Transverse colon (tissue), 4 donors: ENCODE measurements at regions not wholly inside any gene's neighbourhood (a gene's known extent, or its start where the extent isn't known, plus 50 kb on each side); places are given as distances from the start of the nearest gene placed in this dataset.

Experiments
- DNase-seq: peaks from one replicate; pipeline ENCODE4 v3.0.0-alpha.2; 2019
- H3K27ac ChIP-seq, 4 donors: fragments of 200-600 bp; sonication (generic); 2 replicates each; pipeline ENCODE4 v1.5.1; 2016 to 2018; ENCODE audit warnings: inconsistent platforms in 4 of 4
- H3K27me3 ChIP-seq: fragments of 200-600 bp; sonication (generic); 2 replicates; pipeline ENCODE4 v1.5.1; 2017; ENCODE audit warnings: inconsistent platforms
- H3K36me3 ChIP-seq, 4 donors: fragments of 200-600 bp; sonication (generic); 2 replicates each; pipeline ENCODE4 v1.5.1; 2017 to 2019; ENCODE audit warnings: inconsistent platforms in 4 of 4
- H3K4me1 ChIP-seq, 4 donors: fragments of 200-600 bp; sonication (generic); 2 replicates each; pipeline ENCODE4 v1.5.1; 2017 to 2020; ENCODE audit warnings: inconsistent platforms in 4 of 4
- H3K4me3 ChIP-seq, 4 donors: fragments of 200-600 bp; sonication (generic); 1 replicate in 1 of 4; 2 replicates in 3 of 4; pipeline versions ENCODE4 v1.5.1 to v1.6.1; 2017 to 2019; ENCODE audit warnings: inconsistent platforms in 4 of 4
- H3K9me3 ChIP-seq, 2 donors: fragments of 200-600 bp; sonication (generic); 2 replicates each; pipeline ENCODE4 v1.5.1; 2017 to 2019; ENCODE audit warnings: inconsistent platforms in 2 of 2
- EP300 ChIP-seq: sonication (generic); formaldehyde crosslinking; IDR thresholded peaks from one replicate; pipeline ENCODE4 v1.6.1; 2017; ENCODE audit warnings: antibody characterized with exemption, low read depth
- POLR2A ChIP-seq: fragments of 450-650 bp; IDR thresholded peaks from one replicate; pipeline ENCODE4 v1.6.1; 2016; ENCODE audit warnings: antibody characterized with exemption, mild to moderate bottlenecking, moderate library complexity
- POLR2AphosphoS5 ChIP-seq, 3 donors: sonication (generic); formaldehyde crosslinking; IDR thresholded peaks; one replicate each; pipeline ENCODE4 v1.6.1; 2016; ENCODE audit warnings: antibody characterized with exemption in 3 of 3
- WGBS, 2 donors: methylation state at CpG; one replicate each; pipeline ENCODE4 v1.1.5; 2018; ENCODE audit warnings: low coverage in 1 of 2; 5-methylcytosine and 5-hydroxymethylcytosine counted together
- in situ Hi-C, 4 donors: fragments of 200-750 bp; cut with MboI; loops; one replicate each; pipeline versions ENCODE4 v1.15.0 to v1.15.1; 2017; ENCODE audit warnings: low sequenced_read_pairs in 3 of 4, low pct_ligation_motif_present in 1 of 4, low pct_unique_long_range_greater_than_20kb in 1 of 4
- intact Hi-C: fragments of 100-400 bp; cut with DNase I; formaldehyde crosslinking; loops from one replicate; pipeline ENCODE4 v1.15.1; 2023; ENCODE audit warnings: low total_unique reads
- TF ChIP-seq, protein P1 (sequence below), 5 experiments: fragments of 200-600 bp in 3 of 5; fragments of 450-650 bp in 2 of 5; sonication (generic) in 3 of 5; IDR thresholded peaks; 1 replicate in 2 of 5; 2 replicates in 3 of 5; pipeline ENCODE4 v1.5.1; 2016 to 2017; ENCODE audit warnings: antibody characterized with exemption in 5 of 5, inconsistent platforms in 3 of 5, mild to moderate bottlenecking in 2 of 5, moderate library complexity in 1 of 5

DNA sequence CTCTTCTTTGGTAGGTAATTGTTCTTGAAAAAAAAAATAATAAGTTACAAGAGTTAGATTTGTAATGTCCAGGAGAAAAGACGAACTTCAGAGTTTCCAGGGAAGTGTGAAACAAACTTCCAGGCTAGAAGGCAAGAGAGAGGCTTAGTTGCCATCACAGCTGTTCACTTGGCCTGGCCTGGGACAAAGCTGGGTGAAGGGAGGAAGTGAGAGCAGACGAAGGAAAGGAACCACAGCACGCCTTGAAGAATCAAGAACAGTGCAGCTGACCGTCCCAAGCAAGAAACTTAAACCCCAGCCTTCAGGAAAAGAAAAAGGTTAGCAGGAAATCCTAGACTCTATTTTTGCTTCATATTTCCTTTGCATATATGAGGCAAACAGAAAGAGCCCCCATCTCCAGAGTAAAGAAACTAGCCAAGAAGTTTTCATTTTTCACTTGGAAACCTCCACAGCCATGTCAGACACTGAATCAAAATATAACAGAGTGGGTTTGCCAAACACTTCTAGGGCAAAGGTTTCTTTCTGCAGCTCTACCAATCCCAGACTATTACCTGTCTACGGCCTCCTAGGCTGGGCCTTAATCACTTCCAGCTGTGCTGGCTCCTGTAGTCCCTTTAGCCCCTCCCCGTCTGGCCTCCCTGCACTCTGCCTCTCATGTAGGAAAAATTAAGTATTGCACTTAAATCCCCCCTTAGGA, 209.6 kb downstream of the SPATA18 start:
- Histone ChIP-seq H3K36me3 (no peaks in the 10 kb centered on the region), H3K9me3 (no peaks in the 10 kb centered on the region), H3K4me1 (peaks cover 0 to 7% (median 0%) of the 10 kb centered on the region in 4 donors), H3K4me3 (no peak overlapping the region), H3K27me3 (no peaks in the 10 kb centered on the region), H3K27ac (no peak overlapping the region)
- intact Hi-C loops (no loop called here), in situ Hi-C loops (no loop called here)
- TF ChIP-seq EP300 (no peak), POLR2A (no peak), POLR2AphosphoS5 (IDR thresholded peaks at IDR 0.05) (no peak)
- TF ChIP-seq, protein P1, sequence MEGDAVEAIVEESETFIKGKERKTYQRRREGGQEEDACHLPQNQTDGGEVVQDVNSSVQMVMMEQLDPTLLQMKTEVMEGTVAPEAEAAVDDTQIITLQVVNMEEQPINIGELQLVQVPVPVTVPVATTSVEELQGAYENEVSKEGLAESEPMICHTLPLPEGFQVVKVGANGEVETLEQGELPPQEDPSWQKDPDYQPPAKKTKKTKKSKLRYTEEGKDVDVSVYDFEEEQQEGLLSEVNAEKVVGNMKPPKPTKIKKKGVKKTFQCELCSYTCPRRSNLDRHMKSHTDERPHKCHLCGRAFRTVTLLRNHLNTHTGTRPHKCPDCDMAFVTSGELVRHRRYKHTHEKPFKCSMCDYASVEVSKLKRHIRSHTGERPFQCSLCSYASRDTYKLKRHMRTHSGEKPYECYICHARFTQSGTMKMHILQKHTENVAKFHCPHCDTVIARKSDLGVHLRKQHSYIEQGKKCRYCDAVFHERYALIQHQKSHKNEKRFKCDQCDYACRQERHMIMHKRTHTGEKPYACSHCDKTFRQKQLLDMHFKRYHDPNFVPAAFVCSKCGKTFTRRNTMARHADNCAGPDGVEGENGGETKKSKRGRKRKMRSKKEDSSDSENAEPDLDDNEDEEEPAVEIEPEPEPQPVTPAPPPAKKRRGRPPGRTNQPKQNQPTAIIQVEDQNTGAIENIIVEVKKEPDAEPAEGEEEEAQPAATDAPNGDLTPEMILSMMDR (IDR thresholded peaks at IDR 0.05), result no peak
- 48 to 57% methylated on average over 5 to 6 of the region's 6 CpGs for WGBS, 2 donors
- no peak for DNase-seq

GRCh38 chr4:52263607-52264006, 212.5 kb downstream of the SPATA18 start:
- Histone ChIP-seq H3K4me1 (peaks cover 0 to 7% (median 0%) of the 10 kb centered on the region in 4 donors), H3K27ac (no peak overlapping the region), H3K27me3 (no peaks in the 10 kb centered on the region), H3K9me3 (no peaks in the 10 kb centered on the region), H3K36me3 (no peaks in the 10 kb centered on the region), H3K4me3 (no peak overlapping the region)
- no peak for DNase-seq
- TF ChIP-seq POLR2AphosphoS5 (IDR thresholded peaks at IDR 0.05) (no peak), POLR2A (no peak), EP300 (no peak)
- TF ChIP-seq, protein P1 (IDR thresholded peaks at IDR 0.05), result no peak
- intact Hi-C loops (no loop called here), in situ Hi-C loops (no loop called here)

DNA sequence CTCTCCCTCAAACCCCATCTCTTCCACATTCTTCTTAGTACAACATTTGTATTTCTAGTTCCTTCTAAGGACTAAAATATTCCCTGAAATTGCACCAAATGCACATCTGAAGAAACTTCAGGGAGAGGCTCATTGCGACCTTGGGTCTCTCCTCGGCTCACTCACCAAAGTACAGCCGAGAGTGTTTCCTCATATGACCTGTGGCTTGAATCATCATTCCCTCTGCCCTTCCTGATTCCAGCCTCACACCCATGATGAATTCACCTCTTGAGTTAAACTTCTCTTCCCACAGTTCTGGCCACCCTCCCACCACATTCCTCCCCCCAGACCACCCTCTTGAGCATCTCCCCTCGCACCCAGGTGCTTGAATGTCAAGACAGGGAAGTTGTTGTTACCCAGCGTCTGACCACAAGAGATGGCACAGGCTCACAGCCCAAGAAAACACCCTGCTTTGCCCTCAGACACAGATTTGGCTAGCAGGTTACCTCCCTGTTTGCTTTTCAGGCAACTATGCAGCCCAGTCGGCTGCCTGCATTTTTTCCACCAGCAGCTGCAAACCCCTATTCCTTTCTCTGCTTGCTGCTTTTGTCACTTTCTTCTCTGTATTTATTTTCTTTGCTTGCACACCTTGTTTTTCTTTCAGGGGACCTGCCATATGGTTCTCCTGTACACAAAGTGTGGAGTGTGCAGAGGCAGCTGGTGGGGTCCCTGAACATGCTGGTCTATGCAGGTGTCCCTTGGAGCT, 214.8 kb downstream of the SPATA18 start:
- in situ Hi-C loops, result no loop called here

DNA sequence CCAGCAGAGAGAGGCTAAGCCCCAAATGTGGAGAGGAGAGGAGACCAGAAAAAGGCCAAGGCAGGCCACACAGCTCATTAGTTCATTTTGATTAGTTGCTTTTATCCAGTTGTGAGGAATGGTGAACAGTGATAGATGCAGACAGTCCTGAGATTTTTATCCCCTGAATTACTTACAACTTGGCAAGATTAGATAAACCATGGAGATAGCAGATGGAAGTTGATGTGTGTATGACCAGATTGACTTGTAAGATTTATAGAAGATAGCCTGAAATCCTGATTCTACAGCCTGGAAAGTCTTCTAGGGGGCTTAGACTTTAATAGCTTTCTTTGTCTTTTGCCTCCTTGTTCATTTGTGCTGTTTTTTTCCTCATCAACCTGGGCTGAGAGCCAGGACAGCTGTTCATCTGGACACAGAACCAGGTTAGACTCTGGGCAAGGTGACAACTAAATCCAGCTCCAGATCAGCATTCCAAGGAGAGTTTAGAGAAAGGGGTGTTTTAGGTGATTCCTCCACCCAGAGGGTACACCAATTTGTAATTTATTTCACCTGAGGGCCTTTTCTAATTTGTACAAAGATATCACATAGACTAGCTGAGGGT, 215.5 kb downstream of the SPATA18 start:
- in situ Hi-C loops, result no loop called here
- TF ChIP-seq POLR2A (no peak), POLR2AphosphoS5 (IDR thresholded peaks at IDR 0.05) (no peak), EP300 (no peak)
- TF ChIP-seq, protein P1 (IDR thresholded peaks at IDR 0.05), result no peak
- no peak for DNase-seq
- H3K9me3 ChIP-seq, result no peaks in the 10 kb centered on the region
- H3K4me1 ChIP-seq, result no peaks in the 10 kb centered on the region
- H3K4me3 ChIP-seq, result no peak overlapping the region
- no peaks in the 10 kb centered on the region for H3K36me3 ChIP-seq
- H3K27ac ChIP-seq, result no peak overlapping the region
- H3K27me3 ChIP-seq, result no peaks in the 10 kb centered on the region
- intact Hi-C loops, result no loop called here

More for the DNA sequence above, 214.8 kb downstream of the SPATA18 start:
- no peaks in the 10 kb centered on the region for H3K9me3 ChIP-seq
- no peak for DNase-seq
- no peak overlapping the region for H3K4me3 ChIP-seq
- H3K4me1 ChIP-seq, result peaks cover 0 to 2% (median 0%) of the 10 kb centered on the region in 4 donors
- H3K36me3 ChIP-seq, result no peaks in the 10 kb centered on the region
- intact Hi-C loops, result no loop called here
- H3K27me3 ChIP-seq, result no peaks in the 10 kb centered on the region
- 56 to 77% methylated on average over 4 to 6 of the region's 6 CpGs for WGBS, 2 donors
- TF ChIP-seq, protein P1 (IDR thresholded peaks at IDR 0.05), result no peak
- no peak for TF ChIP-seq POLR2AphosphoS5 (IDR thresholded peaks at IDR 0.05)
- TF ChIP-seq POLR2A, result no peak
- TF ChIP-seq EP300, result no peak
- H3K27ac ChIP-seq, result no peak overlapping the region
